CD14-positive monocyte (primary cell): ENCODE measurements at regions not wholly inside any gene's neighbourhood (a gene's known extent, or its start where the extent isn't known, plus 50 kb on each side); places are given as distances from the start of the nearest gene placed in this dataset.

Source experiments
- DNase-seq, 3 donors: peaks; one replicate each; pipeline ENCODE4 v3.0.0-alpha.2; 2011 to 2022
- H2AFZ ChIP-seq: 2 replicates; pipeline ENCODE4 v1.6.0; 2012; ENCODE audit warnings: mild to moderate bottlenecking, low read depth, low read length, inconsistent platforms; ENCODE audit not compliant: insufficient read depth, poor library complexity, severe bottlenecking
- H3K27ac ChIP-seq, 2 donors: 1 replicate in 1 of 2; 2 replicates in 1 of 2; pipeline ENCODE4 v1.5.1; 2012 to 2013; ENCODE audit warnings: low read length in 2 of 2, control low read depth in 1 of 2, inconsistent platforms in 1 of 2, low read depth in 1 of 2, mild to moderate bottlenecking in 1 of 2
- H3K27me3 ChIP-seq, 2 donors: one replicate each; pipeline versions ENCODE4 v1.6.0 to v1.6.1; 2011 to 2013; ENCODE audit warnings: low read length in 2 of 2; ENCODE audit not compliant: control insufficient read depth in 2 of 2, insufficient read depth in 2 of 2
- H3K36me3 ChIP-seq, 2 donors: replicated peaks in 1 of 2; 1 replicate in 1 of 2; 2 replicates in 1 of 2; pipeline versions ENCODE4 v1.5.1 to v1.6.1; 2012 to 2013; ENCODE audit warnings: low read length in 2 of 2, control low read depth in 1 of 2, inconsistent platforms in 1 of 2, mild to moderate bottlenecking in 1 of 2; ENCODE audit not compliant: insufficient read depth in 2 of 2, control insufficient read depth in 1 of 2
- H3K4me1 ChIP-seq, 2 donors: 1 replicate in 1 of 2; 2 replicates in 1 of 2; pipeline versions ENCODE4 v1.5.1 to v1.6.1; 2012 to 2013; ENCODE audit warnings: low read length in 2 of 2, control low read depth in 1 of 2, inconsistent platforms in 1 of 2, mild to moderate bottlenecking in 1 of 2, moderate library complexity in 1 of 2; ENCODE audit not compliant: insufficient read depth in 2 of 2, control insufficient read depth in 1 of 2
- H3K4me2 ChIP-seq: replicated peaks from 2 replicates; pipeline ENCODE3; 2012; ENCODE audit warnings: low read length, moderate library complexity, mild to moderate bottlenecking; ENCODE audit not compliant: poor library complexity, severe bottlenecking; ENCODE audit errors: extremely low read depth
- H3K4me3 ChIP-seq, 3 experiments: fragments of 200-600 bp in 1 of 3; sonication (generic) in 1 of 3; replicated peaks in 1 of 3; 1 replicate in 2 of 3; 2 replicates in 1 of 3; pipeline ENCODE4 v1.5.1; 2011 to 2013; ENCODE audit warnings: low read length in 3 of 3, mild to moderate bottlenecking in 3 of 3, control low read depth in 2 of 3, low read depth in 2 of 3, inconsistent platforms in 1 of 3, moderate library complexity in 1 of 3
- H3K79me2 ChIP-seq: 2 replicates; pipeline ENCODE4 v1.6.0; 2012; ENCODE audit warnings: mild to moderate bottlenecking, control low read depth, inconsistent platforms, low read length, moderate library complexity; ENCODE audit not compliant: insufficient read depth
- H3K9ac ChIP-seq: 2 replicates; pipeline ENCODE4 v1.6.0; 2017; ENCODE audit warnings: low read length, mild to moderate bottlenecking; ENCODE audit not compliant: insufficient read depth, poor library complexity, severe bottlenecking
- H3K9me3 ChIP-seq, 2 donors: replicated peaks in 1 of 2; 1 replicate in 1 of 2; 2 replicates in 1 of 2; pipeline versions ENCODE4 v1.5.1 to v1.6.1; 2012 to 2013; ENCODE audit warnings: low read length in 2 of 2, control low read depth in 1 of 2; ENCODE audit not compliant: control insufficient read depth in 1 of 2, insufficient read depth in 1 of 2
- H4K20me1 ChIP-seq: 2 replicates; pipeline ENCODE4 v1.6.0; 2012; ENCODE audit warnings: mild to moderate bottlenecking, low read length, control low read depth, moderate library complexity; ENCODE audit not compliant: insufficient read depth
- H3K27ac Mint-ChIP-seq, 7 donors: one replicate each; pipeline ENCODE4 v1.8.0; 2020; ENCODE audit warnings: mild to moderate bottlenecking in 7 of 7, mixed read lengths in 7 of 7, moderate library complexity in 6 of 7, inconsistent platforms in 2 of 7
- H3K27me3 Mint-ChIP-seq, 3 donors: one replicate each; pipeline ENCODE4 v1.8.0; 2021 to 2022; ENCODE audit warnings: low read depth in 3 of 3, mild to moderate bottlenecking in 3 of 3, mixed read lengths in 3 of 3, moderate library complexity in 3 of 3, inconsistent platforms in 1 of 3
- H3K36me3 Mint-ChIP-seq, 2 donors: one replicate each; pipeline ENCODE4 v1.8.0; 2020; ENCODE audit warnings: mixed read lengths in 2 of 2, inconsistent platforms in 1 of 2, mild to moderate bottlenecking in 1 of 2
- H3K4me1 Mint-ChIP-seq: one replicate; pipeline ENCODE4 v1.8.0; 2020; ENCODE audit warnings: mild to moderate bottlenecking, mixed read lengths
- H3K4me3 Mint-ChIP-seq, 2 donors: one replicate each; pipeline ENCODE4 v1.8.0; 2020; ENCODE audit warnings: mild to moderate bottlenecking in 2 of 2, mixed read lengths in 2 of 2, moderate library complexity in 1 of 2
- H3K9me3 Mint-ChIP-seq, 7 donors: one replicate each; pipeline ENCODE4 v1.8.0; 2020 to 2022; ENCODE audit warnings: mixed read lengths in 7 of 7, mild to moderate bottlenecking in 6 of 7, moderate library complexity in 6 of 7, inconsistent platforms in 2 of 7
- WGBS: methylation state at CpG from one replicate; pipeline ENCODE4 v1.1.5; 2013; ENCODE audit warnings: missing lambda C conversion rate; ENCODE audit not compliant: insufficient coverage; 5-methylcytosine and 5-hydroxymethylcytosine counted together
- intact Hi-C, 2 donors: fragments of 100-400 bp; cut with micrococcal nuclease; formaldehyde crosslinking; loops; one replicate each; pipeline versions ENCODE4 v1.15.0 to v1.15.1; 2023
- TF ChIP-seq, protein P1 (sequence below): fragments of 200-600 bp; IDR thresholded peaks from one replicate; pipeline ENCODE4 v1.8.0; 2022; ENCODE audit warnings: antibody characterized with exemption, mild to moderate bottlenecking

DNA sequence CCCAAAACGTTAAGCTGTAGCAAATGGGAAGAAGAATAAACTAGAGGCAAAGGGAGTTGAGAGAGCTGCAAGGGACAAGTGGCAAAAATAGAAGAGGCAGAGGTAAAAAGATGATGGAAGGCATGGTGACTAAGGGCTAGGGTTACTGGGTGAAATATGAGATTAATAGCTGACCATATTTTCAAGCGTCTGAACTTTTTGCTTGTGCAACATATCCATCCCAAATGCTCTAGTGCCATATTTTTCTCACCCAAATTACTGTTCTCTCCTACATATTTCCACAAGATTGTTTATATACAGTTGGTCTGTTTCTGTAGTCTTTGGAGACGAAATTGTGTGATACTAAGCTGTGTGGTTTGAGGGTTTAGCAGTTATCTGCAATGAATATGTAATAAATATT, 145.5 kb downstream of the GMNC start:
- no peak overlapping the region for H3K27ac ChIP-seq
- no CpG with 5 or more reads among the region's 3 CpGs for WGBS
- no peaks in the 10 kb centered on the region for H3K9me3 ChIP-seq
- Mint-ChIP-seq H3K36me3 (no peaks in the 10 kb centered on the region), H3K9me3 (peaks cover 0 to 2% (median 0%) of the 10 kb centered on the region in 7 donors), H3K4me3 (peak overlapping the region in 1 of 2 donors; percentile 23), H3K4me1 (no peaks in the 10 kb centered on the region), H3K27ac (no peak overlapping the region), H3K27me3 (peaks cover 0 to 1% (median 0%) of the 10 kb centered on the region in 3 donors)
- no peak for DNase-seq
- no peaks in the 10 kb centered on the region for H3K79me2 ChIP-seq
- H3K9ac ChIP-seq: no peak overlapping the region
- no peaks in the 10 kb centered on the region for H4K20me1 ChIP-seq
- H3K36me3 ChIP-seq: no peaks in the 10 kb centered on the region
- no peak overlapping the region for H3K4me3 ChIP-seq
- H3K4me2 ChIP-seq: no peak overlapping the region
- TF ChIP-seq, protein P1, sequence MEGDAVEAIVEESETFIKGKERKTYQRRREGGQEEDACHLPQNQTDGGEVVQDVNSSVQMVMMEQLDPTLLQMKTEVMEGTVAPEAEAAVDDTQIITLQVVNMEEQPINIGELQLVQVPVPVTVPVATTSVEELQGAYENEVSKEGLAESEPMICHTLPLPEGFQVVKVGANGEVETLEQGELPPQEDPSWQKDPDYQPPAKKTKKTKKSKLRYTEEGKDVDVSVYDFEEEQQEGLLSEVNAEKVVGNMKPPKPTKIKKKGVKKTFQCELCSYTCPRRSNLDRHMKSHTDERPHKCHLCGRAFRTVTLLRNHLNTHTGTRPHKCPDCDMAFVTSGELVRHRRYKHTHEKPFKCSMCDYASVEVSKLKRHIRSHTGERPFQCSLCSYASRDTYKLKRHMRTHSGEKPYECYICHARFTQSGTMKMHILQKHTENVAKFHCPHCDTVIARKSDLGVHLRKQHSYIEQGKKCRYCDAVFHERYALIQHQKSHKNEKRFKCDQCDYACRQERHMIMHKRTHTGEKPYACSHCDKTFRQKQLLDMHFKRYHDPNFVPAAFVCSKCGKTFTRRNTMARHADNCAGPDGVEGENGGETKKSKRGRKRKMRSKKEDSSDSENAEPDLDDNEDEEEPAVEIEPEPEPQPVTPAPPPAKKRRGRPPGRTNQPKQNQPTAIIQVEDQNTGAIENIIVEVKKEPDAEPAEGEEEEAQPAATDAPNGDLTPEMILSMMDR: no peak
- H3K4me1 ChIP-seq: no peaks in the 10 kb centered on the region
- no peak overlapping the region for H2AFZ ChIP-seq
- no peaks in the 10 kb centered on the region for H3K27me3 ChIP-seq
- intact Hi-C loops: no loop called here

DNA sequence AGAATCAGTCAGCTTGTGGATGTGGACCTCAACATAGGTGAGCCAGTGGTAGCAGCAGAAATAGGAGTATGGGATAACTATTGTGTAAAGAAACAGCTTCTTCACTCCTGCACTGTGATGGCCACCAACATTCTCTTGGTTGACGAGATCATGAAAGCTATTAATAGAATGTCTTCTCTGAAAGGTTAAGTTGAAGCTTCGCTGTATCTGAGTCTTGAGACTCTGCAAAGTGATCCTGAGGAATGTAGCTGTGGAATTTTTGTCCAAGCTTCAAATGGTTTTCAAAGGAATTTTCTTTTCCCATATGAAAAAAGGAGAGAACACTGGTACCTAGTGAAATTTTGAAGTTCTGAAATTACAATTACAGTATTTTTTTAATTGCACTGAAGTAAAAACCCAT, 146.3 kb downstream of the GMNC start:
- Mint-ChIP-seq H3K36me3 (no peaks in the 10 kb centered on the region), H3K9me3 (peaks cover 0 to 3% (median 0%) of the 10 kb centered on the region in 7 donors), H3K4me1 (no peaks in the 10 kb centered on the region), H3K4me3 (no peak overlapping the region), H3K27ac (no peak overlapping the region), H3K27me3 (peaks cover 1 to 5% (median 1%) of the 10 kb centered on the region in 3 donors)
- WGBS: no CpG with 5 or more reads among the region's 2 CpGs
- Histone ChIP-seq H3K79me2 (no peaks in the 10 kb centered on the region), H3K4me2 (no peak overlapping the region), H3K4me1 (no peaks in the 10 kb centered on the region), H3K9me3 (no peaks in the 10 kb centered on the region), H3K36me3 (no peaks in the 10 kb centered on the region), H3K27me3 (no peaks in the 10 kb centered on the region), H3K27ac (no peak overlapping the region), H3K4me3 (no peak overlapping the region), H3K9ac (no peak overlapping the region), H4K20me1 (no peaks in the 10 kb centered on the region), H2AFZ (no peak overlapping the region)
- TF ChIP-seq, protein P1: no peak
- intact Hi-C loops: no loop called here
- DNase-seq: no peak
